Heart right ventricle (tissue), 16 donors: ENCODE measurements at regions not wholly inside any gene's neighbourhood (a gene's known extent, or its start where the extent isn't known, plus 50 kb on each side); places are given as distances from the start of the nearest gene placed in this dataset.

Source experiments
- ATAC-seq, 8 donors: fragments of 200-7000 bp; cut with Tn5 transposase; one replicate each; pipeline ENCODE4 v1.9.1; 2020; ENCODE audit warnings: mild to moderate bottlenecking in 8 of 8, moderate library complexity in 8 of 8, moderate number of reproducible peaks in 1 of 8
- DNase-seq, 2 donors: peaks; one replicate each; pipeline ENCODE4 v3.0.0-alpha.2; 2020
- H3K27ac ChIP-seq, 10 donors: fragments of 200-600 bp; sonication (generic) in 2 of 10; one replicate each; pipeline versions ENCODE4 v1.5.0 to v1.8.0; 2020 to 2022; ENCODE audit warnings: mild to moderate bottlenecking in 3 of 10
- H3K27me3 ChIP-seq, 7 donors: fragments of 200-600 bp; one replicate each; pipeline ENCODE4 v1.8.0; 2021 to 2022; ENCODE audit warnings: mild to moderate bottlenecking in 2 of 7
- H3K36me3 ChIP-seq, 9 donors: fragments of 200-600 bp; sonication (generic) in 1 of 9; one replicate each; pipeline versions ENCODE4 v1.5.0 to v1.8.0; 2020 to 2022; ENCODE audit warnings: mild to moderate bottlenecking in 2 of 9
- H3K4me1 ChIP-seq, 9 donors: fragments of 200-600 bp; sonication (generic) in 1 of 9; one replicate each; pipeline versions ENCODE4 v1.5.0 to v1.8.0; 2020 to 2022; ENCODE audit warnings: mild to moderate bottlenecking in 4 of 9
- H3K4me3 ChIP-seq, 10 donors: fragments of 200-600 bp; sonication (generic) in 2 of 10; one replicate each; pipeline versions ENCODE4 v1.5.0 to v1.8.0; 2020 to 2022; ENCODE audit warnings: mild to moderate bottlenecking in 7 of 10, moderate library complexity in 2 of 10
- H3K9me3 ChIP-seq, 11 donors: fragments of 200-600 bp in 10 of 11; sonication (generic) in 2 of 11; one replicate each; pipeline versions ENCODE4 v1.5.0 to v1.8.0; 2013 to 2022; ENCODE audit warnings: mild to moderate bottlenecking in 2 of 11, control low read depth in 1 of 11, moderate library complexity in 1 of 11
- WGBS, 2 donors: extraction: QIAGEN DNeasy Blood & Tissue Kit; methylation state at CpG; one replicate each; pipeline ENCODE4 v1.1.7; 2013; ENCODE audit warnings: inconsistent platforms in 1 of 2; 5-methylcytosine and 5-hydroxymethylcytosine counted together
- intact Hi-C, 10 donors: fragments of 100-400 bp; cut with DNase I; formaldehyde crosslinking; loops; one replicate each; pipeline versions ENCODE4 v1.11.1 to v1.14.2; 2022
- TF ChIP-seq, protein P1 (sequence below), 9 donors: fragments of 200-600 bp; sonication (generic) in 2 of 9; IDR thresholded peaks; one replicate each; pipeline versions ENCODE4 v1.5.0 to v1.8.0; 2021 to 2022; ENCODE audit warnings: antibody characterized with exemption in 9 of 9, mild to moderate bottlenecking in 5 of 9, moderate library complexity in 1 of 9
- donor health status: Arrhythmogenic right ventricular cardiomyopathy.
- donor health status: ischemic (EF 13 %, LVEDD 7.1; RV severe dilation, severe dysfunction).
- donor health status: healthy with polysubstance abuse.
- donor health status: DM: no; HTN: yes; CAD: no.
- donor health status: DM: no; HTN: no; CAD: no.
- donor health status: ischemic (EF 25% LVEDD 6.9; RV normal size, moderate dysfunction).
- donor health status: ischemic (EF 25% LVEDD 5.7; RV mildly dilated, moderate dysfunction).
- donor health status: healthy.
- donor health status: DM: yes; HTN: yes; CAD: no.
- donor health status: Ischemic cardiomyopathy.
- donor health status: ischemic (EF 35%, LVEDD 5.7; RV mildly dilated, moderate dysfunction).
- donor health status: nonischemic (EF 11% LVEDD 7.7; RV severe dilation, severe dysfunction).
- donor health status: DM: yes; HTN: yes; CAD: no.
- donor health status: PGD.
- donor health status: ischemic (EF 29% LVEDD 5.4; RV normal size, mild dysfunction).
- donor health status: nonischemic (EF 23%, LVEDD 6.1; RV moderate dilation, normal function).

DNA sequence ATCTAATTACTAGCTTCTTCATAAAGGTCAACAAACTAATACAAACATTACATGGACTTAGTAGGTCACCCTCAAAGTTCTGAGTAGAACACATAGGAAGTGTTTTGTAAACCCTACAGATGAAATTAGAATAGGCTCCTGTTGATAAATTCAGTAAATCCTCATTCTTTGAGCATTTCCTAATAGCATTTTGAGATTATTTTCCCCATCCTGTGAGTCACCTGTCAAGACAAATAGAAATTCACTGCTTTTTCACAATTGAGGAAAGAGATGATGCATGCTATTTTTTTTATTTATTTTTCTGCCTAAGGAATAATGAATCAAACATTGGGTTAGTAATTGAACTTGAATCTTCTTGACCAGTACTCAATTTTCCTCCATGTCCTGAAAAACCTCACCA is 666.7 kb upstream of the GOT2 start:
- Histone ChIP-seq H3K4me3 (no peak overlapping the region), H3K27me3 (no peaks in the 10 kb centered on the region), H3K9me3 (peaks cover 0 to 7% (median 0%) of the 10 kb centered on the region in 11 donors), H3K4me1 (no peaks in the 10 kb centered on the region), H3K36me3 (no peaks in the 10 kb centered on the region), H3K27ac (no peak overlapping the region)
- DNase-seq (no peak), ATAC-seq (no peak)
- intact Hi-C loops = no loop called here
- TF ChIP-seq, protein P1, sequence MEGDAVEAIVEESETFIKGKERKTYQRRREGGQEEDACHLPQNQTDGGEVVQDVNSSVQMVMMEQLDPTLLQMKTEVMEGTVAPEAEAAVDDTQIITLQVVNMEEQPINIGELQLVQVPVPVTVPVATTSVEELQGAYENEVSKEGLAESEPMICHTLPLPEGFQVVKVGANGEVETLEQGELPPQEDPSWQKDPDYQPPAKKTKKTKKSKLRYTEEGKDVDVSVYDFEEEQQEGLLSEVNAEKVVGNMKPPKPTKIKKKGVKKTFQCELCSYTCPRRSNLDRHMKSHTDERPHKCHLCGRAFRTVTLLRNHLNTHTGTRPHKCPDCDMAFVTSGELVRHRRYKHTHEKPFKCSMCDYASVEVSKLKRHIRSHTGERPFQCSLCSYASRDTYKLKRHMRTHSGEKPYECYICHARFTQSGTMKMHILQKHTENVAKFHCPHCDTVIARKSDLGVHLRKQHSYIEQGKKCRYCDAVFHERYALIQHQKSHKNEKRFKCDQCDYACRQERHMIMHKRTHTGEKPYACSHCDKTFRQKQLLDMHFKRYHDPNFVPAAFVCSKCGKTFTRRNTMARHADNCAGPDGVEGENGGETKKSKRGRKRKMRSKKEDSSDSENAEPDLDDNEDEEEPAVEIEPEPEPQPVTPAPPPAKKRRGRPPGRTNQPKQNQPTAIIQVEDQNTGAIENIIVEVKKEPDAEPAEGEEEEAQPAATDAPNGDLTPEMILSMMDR (IDR thresholded peaks at IDR 0.05) = no peak

DNA sequence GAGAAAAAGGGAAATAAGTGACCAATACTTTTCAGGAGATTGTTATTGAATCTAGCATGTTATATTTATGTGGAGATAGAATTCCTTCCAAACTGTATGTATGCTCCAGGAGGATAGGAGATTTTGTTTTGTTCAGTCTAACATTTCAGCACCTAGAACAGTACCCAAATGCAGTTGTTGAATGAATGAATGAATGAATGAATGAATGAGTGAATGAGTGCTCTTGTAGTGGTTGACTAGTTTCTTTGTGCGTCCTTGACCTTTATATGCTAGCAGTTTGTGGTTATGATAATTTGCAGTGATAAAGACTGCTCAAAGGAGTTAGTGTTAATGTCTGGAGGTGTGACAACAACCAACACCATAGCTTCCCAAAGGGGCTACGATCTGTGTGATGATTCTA is 663.5 kb upstream of the GOT2 start:
- TF ChIP-seq, protein P1 (IDR thresholded peaks at IDR 0.05) = no peak
- Histone ChIP-seq H3K4me3 (no peak overlapping the region), H3K27me3 (no peaks in the 10 kb centered on the region), H3K36me3 (no peaks in the 10 kb centered on the region), H3K9me3 (no peaks in the 10 kb centered on the region), H3K4me1 (no peaks in the 10 kb centered on the region), H3K27ac (no peak overlapping the region)
- DNase-seq = no peak
- 76 to 77% methylated on average over 2 of the region's 2 CpGs for WGBS, 2 donors
- intact Hi-C loops = no loop called here
- no peak for ATAC-seq

DNA sequence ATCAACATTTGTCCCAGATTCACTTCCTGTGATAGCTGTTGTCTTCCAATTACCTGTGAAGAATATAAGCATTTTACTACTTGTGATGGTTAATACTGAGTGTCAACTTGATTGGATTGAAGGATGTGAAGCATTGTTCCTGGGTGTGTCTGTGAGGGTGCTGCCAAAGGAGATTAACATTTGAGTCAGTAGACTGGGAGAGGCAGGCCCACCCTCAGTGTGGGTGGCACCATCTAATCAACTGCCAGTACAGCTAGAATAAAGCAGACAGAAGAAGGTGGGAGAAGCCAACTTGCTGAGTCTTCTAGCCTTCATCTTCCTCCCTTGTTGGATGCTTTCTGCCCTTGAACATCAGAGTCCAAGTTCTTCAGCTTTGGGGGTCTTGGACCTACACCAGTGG is 660.4 kb upstream of the GOT2 start:
- Histone ChIP-seq H3K9me3 (peaks cover 0 to 6% (median 0%) of the 10 kb centered on the region in 11 donors), H3K4me1 (no peaks in the 10 kb centered on the region), H3K27me3 (no peaks in the 10 kb centered on the region), H3K27ac (no peak overlapping the region), H3K4me3 (no peak overlapping the region), H3K36me3 (no peaks in the 10 kb centered on the region)
- DNase-seq = no peak
- no peak for ATAC-seq
- intact Hi-C loops = no loop called here
- TF ChIP-seq, protein P1 (IDR thresholded peaks at IDR 0.05) = no peak

GRCh38 chr16:59392911-59393310 is 658.8 kb upstream of the GOT2 start:
- Histone ChIP-seq H3K4me3 (no peak overlapping the region), H3K9me3 (peaks cover 0 to 6% (median 0%) of the 10 kb centered on the region in 11 donors), H3K4me1 (no peaks in the 10 kb centered on the region), H3K27ac (no peak overlapping the region), H3K36me3 (no peaks in the 10 kb centered on the region), H3K27me3 (no peaks in the 10 kb centered on the region)
- WGBS, 2 donors = 65% methylated on average over 2 of the region's 2 CpGs
- intact Hi-C loops = no loop called here
- TF ChIP-seq, protein P1 (IDR thresholded peaks at IDR 0.05) = no peak
- no peak for ATAC-seq
- DNase-seq = no peak
